GM12878 (cell line): ENCODE measurements at regions not wholly inside any gene's neighbourhood (a gene's known extent, or its start where the extent isn't known, plus 50 kb on each side); places are given as distances from the start of the nearest gene placed in this dataset.

Source experiments
- BRCA1 ChIP-seq: IDR thresholded peaks from 2 replicates; pipeline ENCODE4 v1.6.1; 2011; ENCODE audit warnings: low read depth, low read length, improper control_type of control experiment
- E2F4 ChIP-seq: IDR thresholded peaks from 2 replicates; pipeline ENCODE4 v1.6.1; 2012; ENCODE audit warnings: low read depth, low read length, improper control_type of control experiment
- E4F1 ChIP-seq: fragments of 450-650 bp; IDR thresholded peaks from 2 replicates; pipeline ENCODE4 v1.6.1; 2018; ENCODE audit warnings: borderline replicate concordance, mild to moderate bottlenecking; ENCODE audit not compliant: partially characterized antibody
- EP300 ChIP-seq, 2 experiments: fragments of 150-350 bp in 1 of 2; IDR thresholded peaks; 2 replicates each; pipeline ENCODE4 v1.6.1; 2011 to 2012; ENCODE audit warnings: low read depth in 2 of 2, low read length in 2 of 2, borderline replicate concordance in 1 of 2, improper control_type of control experiment in 1 of 2, inconsistent platforms in 1 of 2; ENCODE audit not compliant: control insufficient read depth in 1 of 2
- JUNB ChIP-seq: IDR thresholded peaks from 2 replicates; pipeline ENCODE4 v1.6.1; 2016; ENCODE audit warnings: antibody characterized with exemption, mild to moderate bottlenecking
- RELB ChIP-seq: fragments of 450-650 bp; IDR thresholded peaks from 2 replicates; pipeline ENCODE4 v1.6.1; 2017; ENCODE audit warnings: low read depth, mild to moderate bottlenecking, moderate library complexity
- SREBF2 ChIP-seq: IDR thresholded peaks from 2 replicates; pipeline ENCODE4 v1.6.1; 2012; ENCODE audit warnings: mild to moderate bottlenecking, low read length

GRCh38 chr1:209413062-209413461 is 170.5 kb upstream of the CAMK1G start (continued):
- TF ChIP-seq RELB (no peak), E4F1 (no peak), E2F4 (no peak), JUNB (no peak), BRCA1 (no peak), SREBF2 (no peak), EP300 (IDR thresholded peaks at IDR 0.05; ENCODE audit: borderline replicate concordance in 1 of 2, control insufficient read depth in 1 of 2, low read depth in 2 of 2, low read length in 2 of 2) (no peak)
